Activated CD8-positive, alpha-beta T cell treated with anti-CD3 and anti-CD28 coated beads for 36 hours (primary cell): ENCODE measurements at regions not wholly inside any gene's neighbourhood (a gene's known extent, or its start where the extent isn't known, plus 50 kb on each side); places are given as distances from the start of the nearest gene placed in this dataset.

ENCODE experiments used
- ATAC-seq: fragments of 200-7000 bp; cut with Tn5 transposase; one replicate; pipeline ENCODE4 v1.10.0; 2021; ENCODE audit warnings: mild to moderate bottlenecking, moderate library complexity
- CTCF ChIA-PET: fragments of 350-600 bp; sonication (Branson Sonifier 250); formaldehyde crosslinking; loops from one replicate; lab custom pipeline; 2021; ENCODE audit warnings: antibody characterized with exemption; lab: Charles Lee
- POLR2A ChIA-PET: fragments of 350-600 bp; sonication (Branson Sonifier 250); formaldehyde crosslinking; loops from one replicate; lab custom pipeline; 2021; ENCODE audit warnings: antibody characterized with exemption; lab: Charles Lee
- DNase-seq: peaks from one replicate; pipeline ENCODE4 v3.0.0-alpha.2; 2020
- H3K27ac Mint-ChIP-seq: one replicate; pipeline ENCODE4 v1.8.0; 2021; ENCODE audit warnings: mild to moderate bottlenecking, mixed read lengths
- H3K27me3 Mint-ChIP-seq: one replicate; pipeline ENCODE4 v1.8.0; 2021; ENCODE audit warnings: mixed read lengths
- H3K36me3 Mint-ChIP-seq: one replicate; pipeline ENCODE4 v1.8.0; 2021; ENCODE audit warnings: low read depth, mixed read lengths
- H3K4me1 Mint-ChIP-seq: one replicate; pipeline ENCODE4 v1.8.0; 2021; ENCODE audit warnings: low read depth, mixed read lengths
- H3K4me3 Mint-ChIP-seq: one replicate; pipeline ENCODE4 v1.8.0; 2021; ENCODE audit warnings: mild to moderate bottlenecking, moderate library complexity, mixed read lengths
- H3K9me3 Mint-ChIP-seq: one replicate; pipeline ENCODE4 v1.8.0; 2021; ENCODE audit warnings: mixed read lengths
- intact Hi-C: fragments of 100-400 bp; cut with micrococcal nuclease; formaldehyde crosslinking; loops from one replicate; pipeline ENCODE4 v1.10.0; 2022
- TF ChIP-seq, protein P1 (sequence below): fragments of 200-600 bp; IDR thresholded peaks from one replicate; pipeline ENCODE4 v1.8.0; 2022; ENCODE audit warnings: antibody characterized with exemption, mild to moderate bottlenecking

DNA sequence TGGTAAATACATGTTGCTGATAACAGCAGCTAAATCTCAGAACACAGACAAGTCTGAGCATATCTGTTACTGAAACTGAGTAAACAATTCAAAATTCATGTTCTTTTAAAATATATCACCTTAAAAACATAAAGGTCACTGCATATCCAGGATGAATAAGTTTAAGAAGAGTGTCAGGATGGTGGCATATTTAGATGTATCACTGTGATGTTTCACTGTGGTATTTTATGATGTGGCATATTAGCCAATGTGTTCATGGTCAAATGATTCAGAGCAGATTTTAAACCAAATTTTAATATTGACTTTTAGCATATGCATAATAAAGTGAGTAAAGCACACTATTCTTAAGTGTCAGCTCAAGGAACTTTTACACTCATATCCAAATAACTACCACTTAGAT lies 346.4 kb upstream of the DPPA4 start:
- ChIA-PET CTCF (no interaction called here), POLR2A (no interaction called here)
- H3K27me3 Mint-ChIP-seq, result no peaks in the 10 kb centered on the region
- TF ChIP-seq, protein P1, sequence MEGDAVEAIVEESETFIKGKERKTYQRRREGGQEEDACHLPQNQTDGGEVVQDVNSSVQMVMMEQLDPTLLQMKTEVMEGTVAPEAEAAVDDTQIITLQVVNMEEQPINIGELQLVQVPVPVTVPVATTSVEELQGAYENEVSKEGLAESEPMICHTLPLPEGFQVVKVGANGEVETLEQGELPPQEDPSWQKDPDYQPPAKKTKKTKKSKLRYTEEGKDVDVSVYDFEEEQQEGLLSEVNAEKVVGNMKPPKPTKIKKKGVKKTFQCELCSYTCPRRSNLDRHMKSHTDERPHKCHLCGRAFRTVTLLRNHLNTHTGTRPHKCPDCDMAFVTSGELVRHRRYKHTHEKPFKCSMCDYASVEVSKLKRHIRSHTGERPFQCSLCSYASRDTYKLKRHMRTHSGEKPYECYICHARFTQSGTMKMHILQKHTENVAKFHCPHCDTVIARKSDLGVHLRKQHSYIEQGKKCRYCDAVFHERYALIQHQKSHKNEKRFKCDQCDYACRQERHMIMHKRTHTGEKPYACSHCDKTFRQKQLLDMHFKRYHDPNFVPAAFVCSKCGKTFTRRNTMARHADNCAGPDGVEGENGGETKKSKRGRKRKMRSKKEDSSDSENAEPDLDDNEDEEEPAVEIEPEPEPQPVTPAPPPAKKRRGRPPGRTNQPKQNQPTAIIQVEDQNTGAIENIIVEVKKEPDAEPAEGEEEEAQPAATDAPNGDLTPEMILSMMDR, result no peak
- H3K27ac Mint-ChIP-seq, result no peak overlapping the region
- no peak overlapping the region for H3K4me3 Mint-ChIP-seq
- H3K36me3 Mint-ChIP-seq, result no peaks in the 10 kb centered on the region
- intact Hi-C loops, result no loop called here
- no peaks in the 10 kb centered on the region for H3K9me3 Mint-ChIP-seq
- ATAC-seq (no peak), DNase-seq (no peak)
- no peaks in the 10 kb centered on the region for H3K4me1 Mint-ChIP-seq

- Mint-ChIP-seq H3K4me3 (no peak overlapping the region), H3K27ac (no peak overlapping the region), H3K36me3 (no peaks in the 10 kb centered on the region), H3K27me3 (no peaks in the 10 kb centered on the region), H3K4me1 (no peaks in the 10 kb centered on the region), H3K9me3 (no peaks in the 10 kb centered on the region)
- CTCF ChIA-PET, result no interaction called here
- POLR2A ChIA-PET, result no interaction called here
- TF ChIP-seq, protein P1, result no peak
- intact Hi-C loops, result no loop called here
- DNase-seq, result no peak
- ATAC-seq, result no peak
Observed at GRCh38 chr3:109685084-109686079, 348.0 kb upstream of the DPPA4 start.

GRCh38 chr3:109687626-109688025 lies 350.3 kb upstream of the DPPA4 start:
- ATAC-seq (no peak), DNase-seq (no peak)
- Mint-ChIP-seq H3K4me3 (no peak overlapping the region), H3K9me3 (peaks cover 5% of the 10 kb centered on the region), H3K27ac (no peak overlapping the region), H3K27me3 (no peaks in the 10 kb centered on the region), H3K4me1 (no peaks in the 10 kb centered on the region), H3K36me3 (no peaks in the 10 kb centered on the region)
- POLR2A ChIA-PET, result no interaction called here
- TF ChIP-seq, protein P1, result no peak
- intact Hi-C loops, result no loop called here
- CTCF ChIA-PET, result no interaction called here

- CTCF ChIA-PET, result no interaction called here
- H3K27me3 Mint-ChIP-seq, result peaks cover 2% of the 10 kb centered on the region
- POLR2A ChIA-PET, result no interaction called here
- no peaks in the 10 kb centered on the region for H3K36me3 Mint-ChIP-seq
- peaks cover 2% of the 10 kb centered on the region for H3K4me1 Mint-ChIP-seq
- H3K4me3 Mint-ChIP-seq, result no peak overlapping the region
- TF ChIP-seq, protein P1, result no peak
- H3K9me3 Mint-ChIP-seq, result peaks cover 4% of the 10 kb centered on the region
- no peak for DNase-seq
- intact Hi-C loops, result no loop called here
- ATAC-seq, result no peak
- H3K27ac Mint-ChIP-seq, result no peak overlapping the region
Observed at GRCh38 chr3:109696932-109697331, 359.6 kb upstream of the DPPA4 start.

DNA sequence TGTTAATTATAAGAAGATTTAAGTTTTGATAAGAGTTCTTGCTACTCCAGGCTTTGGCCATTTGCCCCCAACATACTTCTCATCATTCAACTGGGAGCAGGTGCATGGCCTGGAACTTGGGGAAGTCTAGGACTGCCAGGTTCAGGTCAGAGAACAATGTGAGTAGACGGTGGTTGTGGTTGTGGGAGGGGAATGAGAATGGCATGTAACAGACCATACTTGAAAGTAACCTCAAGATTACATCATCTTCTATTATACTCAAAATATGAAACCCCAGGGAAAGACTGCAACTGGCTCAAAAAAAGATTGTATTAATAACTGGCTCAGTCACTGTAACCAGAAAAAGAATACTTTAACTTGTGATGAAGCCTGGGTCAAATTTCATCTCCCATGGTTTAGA lies 364.9 kb upstream of the DPPA4 start:
- POLR2A ChIA-PET, result no interaction called here
- peaks cover 14% of the 10 kb centered on the region for H3K4me1 Mint-ChIP-seq
- CTCF ChIA-PET, result no interaction called here
- H3K4me3 Mint-ChIP-seq, result no peak overlapping the region
- no peaks in the 10 kb centered on the region for H3K9me3 Mint-ChIP-seq
- no peaks in the 10 kb centered on the region for H3K27me3 Mint-ChIP-seq
- DNase-seq (peak; percentile 58), ATAC-seq (peak; percentile 80)
- no peak overlapping the region for H3K27ac Mint-ChIP-seq
- no peaks in the 10 kb centered on the region for H3K36me3 Mint-ChIP-seq
- TF ChIP-seq, protein P1, result no peak
- intact Hi-C loops, result no loop called here
